ENCODE measurements at regions not wholly inside any gene's neighbourhood (a gene's known extent, or its start where the extent isn't known, plus 50 kb on each side); places are given as distances from the start of the nearest gene placed in this dataset.

DNA sequence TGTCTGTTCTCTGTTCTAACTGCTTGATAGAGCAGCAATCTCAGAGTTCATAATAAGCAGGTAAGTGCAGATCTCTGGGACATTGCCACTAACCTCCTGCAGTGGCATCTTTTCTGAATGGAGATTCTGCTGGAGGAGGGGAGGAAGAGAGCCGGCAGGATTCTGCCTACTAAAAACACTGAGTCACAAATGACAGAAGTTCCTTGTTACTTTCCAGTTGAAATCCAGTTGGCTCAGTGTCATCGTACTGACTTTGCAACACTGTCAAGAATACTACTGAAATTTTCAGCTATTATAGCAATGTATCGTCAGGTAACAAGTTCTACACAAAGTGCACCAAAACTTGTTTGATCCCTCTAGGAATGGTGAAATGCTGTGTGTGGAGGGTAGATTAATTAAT, 79.6 kb upstream of the ST6GAL2 start:
- TF ChIP-seq ZNF24 (IDR thresholded peaks at IDR 0.05): no peak
- no peak for TF ChIP-seq POLR2AphosphoS5 (IDR thresholded peaks at IDR 0.05; ENCODE audit: control insufficient read depth, insufficient read depth, low read depth, low read length)
- TF ChIP-seq SRF (CRISPR knock-in tag; IDR thresholded peaks at IDR 0.05): no peak
- TF ChIP-seq CTCF (IDR thresholded peaks at IDR 0.05 in 2 of 3, conservative IDR thresholded peaks at IDR 0.05 in 1 of 3; ENCODE audit: insufficient read depth in 2 of 3, low read depth in 1 of 3, low read length in 3 of 3): no peak
- TF ChIP-seq BHLHE40 (IDR thresholded peaks at IDR 0.05; ENCODE audit: low read length): no peak
- TF ChIP-seq ZNF511 (CRISPR knock-in tag; IDR thresholded peaks at IDR 0.05): no peak
- TF ChIP-seq, protein P1, sequence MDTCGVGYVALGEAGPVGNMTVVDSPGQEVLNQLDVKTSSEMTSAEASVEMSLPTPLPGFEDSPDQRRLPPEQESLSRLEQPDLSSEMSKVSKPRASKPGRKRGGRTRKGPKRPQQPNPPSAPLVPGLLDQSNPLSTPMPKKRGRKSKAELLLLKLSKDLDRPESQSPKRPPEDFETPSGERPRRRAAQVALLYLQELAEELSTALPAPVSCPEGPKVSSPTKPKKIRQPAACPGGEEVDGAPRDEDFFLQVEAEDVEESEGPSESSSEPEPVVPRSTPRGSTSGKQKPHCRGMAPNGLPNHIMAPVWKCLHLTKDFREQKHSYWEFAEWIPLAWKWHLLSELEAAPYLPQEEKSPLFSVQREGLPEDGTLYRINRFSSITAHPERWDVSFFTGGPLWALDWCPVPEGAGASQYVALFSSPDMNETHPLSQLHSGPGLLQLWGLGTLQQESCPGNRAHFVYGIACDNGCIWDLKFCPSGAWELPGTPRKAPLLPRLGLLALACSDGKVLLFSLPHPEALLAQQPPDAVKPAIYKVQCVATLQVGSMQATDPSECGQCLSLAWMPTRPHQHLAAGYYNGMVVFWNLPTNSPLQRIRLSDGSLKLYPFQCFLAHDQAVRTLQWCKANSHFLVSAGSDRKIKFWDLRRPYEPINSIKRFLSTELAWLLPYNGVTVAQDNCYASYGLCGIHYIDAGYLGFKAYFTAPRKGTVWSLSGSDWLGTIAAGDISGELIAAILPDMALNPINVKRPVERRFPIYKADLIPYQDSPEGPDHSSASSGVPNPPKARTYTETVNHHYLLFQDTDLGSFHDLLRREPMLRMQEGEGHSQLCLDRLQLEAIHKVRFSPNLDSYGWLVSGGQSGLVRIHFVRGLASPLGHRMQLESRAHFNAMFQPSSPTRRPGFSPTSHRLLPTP (IDR thresholded peaks at IDR 0.05; ENCODE audit: borderline replicate concordance, extremely low read depth, insufficient read length): no peak
- TF ChIP-seq RAD21 (CRISPR knock-in tag; conservative IDR thresholded peaks at IDR 0.05 in 1 of 2, IDR thresholded peaks at IDR 0.05 in 1 of 2): no peak

Measured in K562 (cell line).